ENCODE measurements at regions not wholly inside any gene's neighbourhood (a gene's known extent, or its start where the extent isn't known, plus 50 kb on each side); places are given as distances from the start of the nearest gene placed in this dataset.

GRCh38 chr3:64915778-64916177, 228.0 kb upstream of the ADAMTS9 start:
- no peak for DNase-seq (ENCODE audit: low spot score)

GRCh38 chr3:64913515-64913914, 225.7 kb upstream of the ADAMTS9 start:
- no peak for DNase-seq (ENCODE audit: low spot score)

- DNase-seq (ENCODE audit: low spot score): no peak
Measured at GRCh38 chr3:64911138-64911537, 223.3 kb upstream of the ADAMTS9 start.

- DNase-seq (ENCODE audit: low spot score): no peak
Measured at GRCh38 chr3:64909757-64910467, 222.1 kb upstream of the ADAMTS9 start.

GRCh38 chr3:64909011-64909410, 221.2 kb upstream of the ADAMTS9 start:
- no peak for DNase-seq (ENCODE audit: low spot score)

GRCh38 chr3:64908251-64908685, 220.5 kb upstream of the ADAMTS9 start:
- no peak for DNase-seq (ENCODE audit: low spot score)

- no peak for DNase-seq (ENCODE audit: low spot score)
Measured at GRCh38 chr3:64905906-64906410, 218.2 kb upstream of the ADAMTS9 start.

- no peak for DNase-seq (ENCODE audit: low spot score)
Measured at GRCh38 chr3:64903006-64903405, 215.2 kb upstream of the ADAMTS9 start.

- DNase-seq (ENCODE audit: low spot score): no peak
Measured at GRCh38 chr3:64901986-64902516, 214.3 kb upstream of the ADAMTS9 start.

GRCh38 chr3:64901522-64901885, 213.7 kb upstream of the ADAMTS9 start:
- no peak for DNase-seq (ENCODE audit: low spot score)

GRCh38 chr3:64900617-64901521, 213.1 kb upstream of the ADAMTS9 start:
- DNase-seq (ENCODE audit: low spot score): no peak

- DNase-seq (ENCODE audit: low spot score): no peak
Measured at GRCh38 chr3:64900156-64900555, 212.4 kb upstream of the ADAMTS9 start.

- DNase-seq (ENCODE audit: low spot score): no peak
Measured at GRCh38 chr3:64898941-64899340, 211.1 kb upstream of the ADAMTS9 start.

- no peak for DNase-seq (ENCODE audit: low spot score)
Measured at GRCh38 chr3:64895991-64896895, 208.4 kb upstream of the ADAMTS9 start.

- no peak for DNase-seq (ENCODE audit: low spot score)
Measured at GRCh38 chr3:64895106-64895990, 207.5 kb upstream of the ADAMTS9 start.

- DNase-seq (ENCODE audit: low spot score): no peak
Measured at GRCh38 chr3:64894006-64894405, 206.2 kb upstream of the ADAMTS9 start.

- no peak for DNase-seq (ENCODE audit: low spot score)
Measured at GRCh38 chr3:64892671-64893309, 205.0 kb upstream of the ADAMTS9 start.

GRCh38 chr3:64891021-64891420, 203.2 kb upstream of the ADAMTS9 start:
- DNase-seq (ENCODE audit: low spot score): no peak

GRCh38 chr3:64890466-64890865, 202.7 kb upstream of the ADAMTS9 start:
- DNase-seq (ENCODE audit: low spot score): no peak

GRCh38 chr3:64890006-64890405, 202.2 kb upstream of the ADAMTS9 start:
- no peak for DNase-seq (ENCODE audit: low spot score)
